HCT116 (cell line): ENCODE measurements at regions not wholly inside any gene's neighbourhood (a gene's known extent, or its start where the extent isn't known, plus 50 kb on each side); places are given as distances from the start of the nearest gene placed in this dataset.

ENCODE experiments used
- ATAC-seq: fragments of 200-7000 bp; cut with Tn5 transposase; 2 replicates; pipeline ENCODE4 v1.9.1; 2020; ENCODE audit warnings: mild to moderate bottlenecking, moderate library complexity
- BruUV-seq: library from RNA; stranded (reverse); fragments of 400-500 nt; replicated peaks from 2 replicates; lab custom pipeline; 2021; lab: Mats Ljungman, UMichigan
- CTCF ChIA-PET: fragments of 300-600 bp; sonication (Branson Sonifier 250); formaldehyde crosslinking; loops from one replicate; lab custom pipeline; 2021; ENCODE audit warnings: antibody characterized with exemption; lab: Charles Lee
- POLR2A ChIA-PET: fragments of 300-600, 350-600 bp; sonication (Branson Sonifier 250); formaldehyde crosslinking; loops from one replicate; lab custom pipeline; 2021; ENCODE audit warnings: antibody characterized with exemption; lab: Charles Lee
- RAD21 ChIA-PET, 2 experiments: fragments of 300-600 bp; sonication (Branson Sonifier 250); formaldehyde crosslinking; loops; one replicate each; lab custom pipeline; 2023; ENCODE audit warnings: low total read pairs in 2 of 2; ENCODE audit not compliant: uncharacterized antibody in 2 of 2, unreplicated experiment in 2 of 2, low non-redundant PET in 1 of 2; lab: Charles Lee
- DNase-seq: peaks from one replicate; pipeline ENCODE4 v3.0.0-alpha.2; 2010; ENCODE audit warnings: low read depth, low spot score
- H2AFZ ChIP-seq: fragments of 200-600 bp; shearing (Covaris generic), sonication (generic); 2 replicates; pipeline ENCODE4 v1.6.1; 2017; ENCODE audit warnings: low read depth, mixed run types, mixed read lengths, antibody characterized with exemption, low read length; ENCODE audit not compliant: poor library complexity, severe bottlenecking
- H3K27ac ChIP-seq: 2 replicates; pipeline ENCODE4 v1.5.1; 2012; ENCODE audit warnings: low read depth, low read length
- H3K27me3 ChIP-seq: fragments of 200-600 bp; sonication (generic); 2 replicates; pipeline ENCODE4 v1.6.1; 2016; ENCODE audit warnings: mixed run types, low read length, mixed read lengths; ENCODE audit not compliant: insufficient read depth
- H3K36me3 ChIP-seq, 2 experiments: fragments of 200-500 bp in 1 of 2; fragments of 200-600 bp in 1 of 2; sonication (Bioruptor generic) in 1 of 2; sonication (generic) in 1 of 2; 2 replicates each; pipeline versions ENCODE4 v1.5.1 to v1.6.1; 2014 to 2016; ENCODE audit warnings: low read length in 2 of 2, inconsistent platforms in 1 of 2, mixed read lengths in 1 of 2, mixed run types in 1 of 2; ENCODE audit not compliant: insufficient read depth in 2 of 2, control insufficient read depth in 1 of 2
- H3K4me1 ChIP-seq, 2 experiments: fragments of 200-600 bp in 1 of 2; sonication (generic) in 1 of 2; 2 replicates each; pipeline versions ENCODE4 v1.5.1 to v1.6.1; 2012 to 2017; ENCODE audit warnings: low read length in 2 of 2, inconsistent platforms in 1 of 2, mild to moderate bottlenecking in 1 of 2, mixed read lengths in 1 of 2, mixed run types in 1 of 2, moderate library complexity in 1 of 2; ENCODE audit not compliant: insufficient read depth in 2 of 2, control insufficient read depth in 1 of 2
- H3K4me2 ChIP-seq: fragments of 200-600 bp; sonication (generic); 2 replicates; pipeline ENCODE4 v1.6.1; 2017; ENCODE audit warnings: mixed run types, low read length, mixed read lengths
- H3K4me3 ChIP-seq, 2 experiments: fragments of 200-600 bp in 1 of 2; sonication (generic) in 1 of 2; replicated peaks in 1 of 2; 2 replicates each; pipeline ENCODE4 v1.5.1; 2011 to 2016; ENCODE audit warnings: low read length in 2 of 2, control low read depth in 1 of 2, low read depth in 1 of 2, mild to moderate bottlenecking in 1 of 2, mixed read lengths in 1 of 2, mixed run types in 1 of 2
- H3K79me2 ChIP-seq: fragments of 200-600 bp; sonication (generic); 2 replicates; pipeline ENCODE4 v1.6.1; 2017; ENCODE audit warnings: mild to moderate bottlenecking, mixed run types, low read length, moderate library complexity, mixed read lengths; ENCODE audit not compliant: insufficient read depth
- H3K9ac ChIP-seq: fragments of 200-600 bp; sonication (generic); 2 replicates; pipeline ENCODE4 v1.6.1; 2016; ENCODE audit warnings: low read length, mixed read lengths
- H3K9me2 ChIP-seq: fragments of 200-600 bp; sonication (generic), shearing (Covaris generic); 2 replicates; pipeline ENCODE4 v1.6.1; 2017; ENCODE audit warnings: mixed run types, mild to moderate bottlenecking, moderate library complexity; ENCODE audit not compliant: insufficient read depth
- H3K9me3 ChIP-seq, 2 experiments: fragments of 200-500 bp in 1 of 2; fragments of 200-600 bp in 1 of 2; sonication (Bioruptor generic) in 1 of 2; sonication (generic) in 1 of 2; 2 replicates each; pipeline ENCODE4 v1.6.1; 2014 to 2017; ENCODE audit warnings: low read length in 2 of 2, mixed read lengths in 2 of 2, inconsistent platforms in 1 of 2, low read depth in 1 of 2, mild to moderate bottlenecking in 1 of 2, mixed run types in 1 of 2, moderate library complexity in 1 of 2; ENCODE audit not compliant: control insufficient read depth in 1 of 2, insufficient read depth in 1 of 2
- H4K20me1 ChIP-seq: fragments of 200-600 bp; sonication (generic), shearing (Covaris generic); 2 replicates; pipeline ENCODE4 v1.6.1; 2017; ENCODE audit warnings: mixed run types, mild to moderate bottlenecking, moderate library complexity; ENCODE audit not compliant: insufficient read depth
- ATF3 ChIP-seq: IDR thresholded peaks from 2 replicates; pipeline ENCODE4 v1.6.1; 2012
- CBX3 ChIP-seq: IDR thresholded peaks from 2 replicates; pipeline ENCODE4 v1.6.1; 2012; ENCODE audit warnings: low read depth
- CTCF ChIP-seq, 3 experiments: fragments of 200-600 bp in 1 of 3; sonication (generic) in 1 of 3; IDR thresholded peaks in 2 of 3; conservative IDR thresholded peaks in 1 of 3; 2 replicates each; pipeline ENCODE4 v1.5.1; 2012 to 2017; ENCODE audit warnings: low read depth in 2 of 3, low read length in 2 of 3, antibody characterized with exemption in 1 of 3, borderline replicate concordance in 1 of 3, control low read depth in 1 of 3, mild to moderate bottlenecking in 1 of 3, mixed read lengths in 1 of 3, mixed run types in 1 of 3, moderate library complexity in 1 of 3; ENCODE audit not compliant: insufficient read depth in 1 of 3
- ELF1 ChIP-seq: IDR thresholded peaks from 2 replicates; pipeline ENCODE4 v1.6.1; 2012; ENCODE audit warnings: low read depth, borderline replicate concordance
- EZH2phosphoT487 ChIP-seq: fragments of 200-600 bp; IDR thresholded peaks from 2 replicates; pipeline ENCODE4 v1.6.1; 2018; ENCODE audit warnings: antibody characterized with exemption, borderline replicate concordance
- FOSL1 ChIP-seq: IDR thresholded peaks from 2 replicates; pipeline ENCODE4 v1.6.1; 2012; ENCODE audit warnings: low read depth
- JUND ChIP-seq: IDR thresholded peaks from 2 replicates; pipeline ENCODE4 v1.6.1; 2012
- MAX ChIP-seq: IDR thresholded peaks from 2 replicates; pipeline ENCODE4 v1.6.1; 2012
- POLR2A ChIP-seq: IDR thresholded peaks from 2 replicates; pipeline ENCODE4 v1.7.0; 2011; ENCODE audit warnings: borderline replicate concordance; ENCODE audit not compliant: insufficient read depth, insufficient read length; ENCODE audit errors: extremely low read depth
- POLR2AphosphoS5 ChIP-seq: IDR thresholded peaks from 2 replicates; pipeline ENCODE4 v1.6.1; 2011; ENCODE audit warnings: mild to moderate bottlenecking, low read depth, low read length, moderate library complexity
- SIN3A ChIP-seq: IDR thresholded peaks from 2 replicates; pipeline ENCODE4 v1.6.1; 2012; ENCODE audit warnings: low read depth
- SP1 ChIP-seq: IDR thresholded peaks from 2 replicates; pipeline ENCODE4 v1.6.1; 2012; ENCODE audit warnings: low read depth
- SRF ChIP-seq: IDR thresholded peaks from 2 replicates; pipeline ENCODE4 v1.6.1; 2012; ENCODE audit warnings: low read depth
- TCF7L2 ChIP-seq: IDR thresholded peaks from 2 replicates; pipeline ENCODE4 v1.7.0; 2011; ENCODE audit warnings: borderline replicate concordance, inconsistent platforms; ENCODE audit not compliant: insufficient read depth, insufficient read length; ENCODE audit errors: extremely low read depth
- YY1 ChIP-seq: IDR thresholded peaks from 2 replicates; pipeline ENCODE4 v1.6.1; 2011; ENCODE audit warnings: low read length, low read depth, moderate library complexity, mild to moderate bottlenecking; ENCODE audit not compliant: insufficient replicate concordance; ENCODE audit errors: extremely low read depth
- ZBTB33 ChIP-seq: IDR thresholded peaks from 2 replicates; pipeline ENCODE4 v1.6.1; 2011; ENCODE audit warnings: mild to moderate bottlenecking, low read length, moderate library complexity; ENCODE audit not compliant: insufficient replicate concordance; ENCODE audit errors: extremely low read depth
- ZFX ChIP-seq: fragments of 450-650 bp; IDR thresholded peaks from 2 replicates; pipeline ENCODE4 v1.6.1; 2017
- ZNF274 ChIP-seq: fragments of 200-500 bp; sonication (Bioruptor generic); IDR thresholded peaks from 2 replicates; pipeline ENCODE4 v1.6.1; 2014; ENCODE audit warnings: mild to moderate bottlenecking, low read depth, low read length, inconsistent platforms
- intact Hi-C: fragments of 100-400 bp; cut with micrococcal nuclease; formaldehyde crosslinking; loops from 2 replicates; pipeline ENCODE4 v1.10.0; 2022

- Histone ChIP-seq H3K9me2 (no peaks in the 10 kb centered on the region), H3K4me1 (peaks cover 37 to 41% of the 10 kb centered on the region in 2 experiments), H3K4me3 (no peak overlapping the region), H3K79me2 (no peaks in the 10 kb centered on the region), H3K27ac (no peak overlapping the region), H3K9ac (0 out of 2 replicates have a peak overlapping the region, but pooled peaks have one; percentile 1), H3K27me3 (no peaks in the 10 kb centered on the region), H2AFZ (peak overlapping the region; percentile 71), H3K36me3 (no peaks in the 10 kb centered on the region), H3K9me3 (no peaks in the 10 kb centered on the region), H4K20me1 (no peaks in the 10 kb centered on the region), H3K4me2 (peak overlapping the region; percentile 82)
- ChIA-PET POLR2A (interaction anchor here (1.7 kb wide), 1 partner anchor 183 kb away, joined by 4 read pairs; the partner anchor contains the start of gene FAM43A), CTCF (interaction anchor here (1.0 to 2.4 kb wide), 3 partner anchors 28 to 236 kb away, joined by 3 to 11 read pairs (median 3); no protein-coding TSS in a partner anchor), RAD21 (no interaction called here)
- intact Hi-C loops, result loop anchor here (5.0 to 10.0 kb wide), 2 partner anchors 187 to 235 kb away; no protein-coding TSS in a partner anchor
- ATAC-seq (peak; percentile 31; the same call in 1 of the 2 replicates), DNase-seq (peak; percentile 69)
- no TSS peak for BruUV-seq
- TF ChIP-seq ELF1 (no peak), ATF3 (no peak), TCF7L2 (no peak), CBX3 (no peak; the same call in 1 of the 2 replicates), JUND (peak; percentile 32; the same call in 1 of the 2 replicates), SIN3A (no peak), SRF (no peak), POLR2A (no peak), EZH2phosphoT487 (no peak), ZNF274 (no peak), ZBTB33 (no peak), MAX (peak; percentile 44; the same call in 1 of the 2 replicates), YY1 (no peak), ZFX (no peak), POLR2AphosphoS5 (no peak), SP1 (peak; percentile 43; the same call in 1 of the 2 replicates), FOSL1 (peak; percentile 71), CTCF (IDR thresholded peaks at IDR 0.05 in 2 of 3, conservative IDR thresholded peaks at IDR 0.05 in 1 of 3; ENCODE audit: borderline replicate concordance in 1 of 3, insufficient read depth in 1 of 3, low read depth in 2 of 3, low read length in 2 of 3) (peak; percentile 3 to 57 (median 33); a peak in 4 of 6 replicates)
These were observed 183.9 kb downstream of the FAM43A start for GRCh38 chr3:194869482-194870169.
